ENCODE measurements at regions not wholly inside any gene's neighbourhood (a gene's known extent, or its start where the extent isn't known, plus 50 kb on each side); places are given as distances from the start of the nearest gene placed in this dataset.

DNA sequence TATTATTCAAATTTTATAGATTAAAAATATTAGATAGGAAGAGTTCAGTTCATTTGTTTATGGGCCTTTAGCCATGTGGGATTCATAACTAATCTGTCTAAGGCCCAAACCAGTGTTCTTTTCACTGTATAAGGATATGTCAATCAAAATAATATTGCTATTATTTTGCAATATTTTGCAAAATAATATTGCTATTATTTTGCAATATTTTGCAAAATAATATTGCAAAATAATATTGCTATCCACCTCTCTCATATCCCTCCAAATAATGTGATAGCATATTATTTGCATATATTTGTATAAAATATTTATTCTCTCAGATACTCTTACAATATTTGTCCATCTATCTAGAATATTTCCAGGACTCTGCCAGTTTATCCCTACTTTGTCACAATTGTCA is 595.3 kb upstream of the PTCHD4 start:
- Histone ChIP-seq H3K27me3 (ENCODE audit: control insufficient read depth in 1 of 2, insufficient read depth in 2 of 2, low read length in 1 of 2) (no peaks in the 10 kb centered on the region), H3K9me3 (ENCODE audit: control insufficient read depth, low read length) (no peaks in the 10 kb centered on the region), H3K27ac (ENCODE audit: low read depth in 1 of 2, low read length in 2 of 2) (no peak overlapping the region), H3K4me1 (ENCODE audit: control insufficient read depth in 1 of 2, insufficient read depth in 2 of 2, low read length in 2 of 2) (no peaks in the 10 kb centered on the region), H3K4me3 (ENCODE audit: low read length in 2 of 2) (no peak overlapping the region), H3K36me3 (ENCODE audit: control insufficient read depth in 1 of 2, insufficient read depth in 2 of 2, low read length in 1 of 2) (no peaks in the 10 kb centered on the region)
- ATAC-seq (ENCODE audit: low FRiP score) = no peak
- intact Hi-C loops (cut with DNase I) = no loop called here
- DNase-seq = no peak

DNA sequence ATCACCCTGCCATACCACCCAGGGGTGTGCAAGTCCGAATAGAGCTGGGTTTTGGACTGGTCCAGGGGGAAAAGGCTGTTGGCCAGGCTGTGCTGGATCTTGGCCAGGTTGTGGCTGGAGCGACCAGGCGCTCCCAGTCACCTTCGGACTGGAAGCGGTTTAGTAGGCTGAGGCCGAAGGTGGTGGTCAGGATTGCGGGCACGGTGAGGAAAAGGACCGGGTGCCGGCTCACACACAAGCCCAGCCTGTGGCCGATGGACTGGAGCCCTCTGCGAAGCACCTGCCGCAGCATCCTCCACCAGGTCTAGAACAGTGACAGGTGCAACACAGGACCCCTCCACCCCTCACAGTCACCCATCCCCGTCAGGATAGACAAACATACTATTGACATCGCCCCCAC is 590.6 kb upstream of the PTCHD4 start:
- no peak overlapping the region for H3K27ac ChIP-seq (ENCODE audit: low read depth in 1 of 2, low read length in 2 of 2)
- no peak overlapping the region for H3K4me3 ChIP-seq (ENCODE audit: low read length in 2 of 2)
- H3K27me3 ChIP-seq (ENCODE audit: control insufficient read depth in 1 of 2, insufficient read depth in 2 of 2, low read length in 1 of 2) = no peaks in the 10 kb centered on the region
- intact Hi-C loops (cut with DNase I) = no loop called here
- H3K9me3 ChIP-seq (ENCODE audit: control insufficient read depth, low read length) = no peaks in the 10 kb centered on the region
- H3K4me1 ChIP-seq (ENCODE audit: control insufficient read depth in 1 of 2, insufficient read depth in 2 of 2, low read length in 2 of 2) = no peaks in the 10 kb centered on the region
- H3K36me3 ChIP-seq (ENCODE audit: control insufficient read depth in 1 of 2, insufficient read depth in 2 of 2, low read length in 1 of 2) = no peaks in the 10 kb centered on the region
- 86 to 89% methylated on average over 15 of the region's 15 CpGs for WGBS, 2 donors
- no peak for DNase-seq
- no peak for ATAC-seq (ENCODE audit: low FRiP score)

DNA sequence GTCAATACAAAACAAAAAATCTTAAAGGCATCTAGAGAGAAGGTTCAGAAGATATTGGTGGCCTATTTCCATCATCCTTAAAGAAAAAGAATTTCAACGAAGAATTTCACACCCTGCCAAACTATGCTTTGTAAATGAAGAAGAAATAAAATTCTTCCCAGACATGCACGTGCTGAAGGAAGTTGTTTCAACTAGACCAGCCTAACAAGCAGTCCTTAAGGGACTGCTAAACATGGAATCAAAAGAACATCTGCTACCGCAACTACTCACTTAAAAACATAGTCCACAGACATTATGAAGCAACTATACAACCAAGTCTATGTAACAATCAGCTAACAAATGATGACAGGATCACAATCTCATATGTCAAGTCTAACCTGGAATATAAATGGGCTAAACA is 584.9 kb upstream of the PTCHD4 start:
- ATAC-seq (ENCODE audit: low FRiP score) (no peak), DNase-seq (no peak)
- Histone ChIP-seq H3K36me3 (ENCODE audit: control insufficient read depth in 1 of 2, insufficient read depth in 2 of 2, low read length in 1 of 2) (no peaks in the 10 kb centered on the region), H3K27ac (ENCODE audit: low read depth in 1 of 2, low read length in 2 of 2) (no peak overlapping the region), H3K4me3 (ENCODE audit: low read length in 2 of 2) (no peak overlapping the region), H3K9me3 (ENCODE audit: control insufficient read depth, low read length) (peaks cover 1% of the 10 kb centered on the region), H3K27me3 (ENCODE audit: control insufficient read depth in 1 of 2, insufficient read depth in 2 of 2, low read length in 1 of 2) (no peaks in the 10 kb centered on the region), H3K4me1 (ENCODE audit: control insufficient read depth in 1 of 2, insufficient read depth in 2 of 2, low read length in 2 of 2) (no peaks in the 10 kb centered on the region)
- intact Hi-C loops (cut with DNase I) = no loop called here
- WGBS, 2 donors = 77 to 82% methylated on average over 3 of the region's 3 CpGs

- H3K27me3 ChIP-seq (ENCODE audit: control insufficient read depth in 1 of 2, insufficient read depth in 2 of 2, low read length in 1 of 2) = no peaks in the 10 kb centered on the region
- H3K4me1 ChIP-seq (ENCODE audit: control insufficient read depth in 1 of 2, insufficient read depth in 2 of 2, low read length in 2 of 2) = no peaks in the 10 kb centered on the region
- ATAC-seq (ENCODE audit: low FRiP score) = no peak
- H3K27ac ChIP-seq (ENCODE audit: low read depth in 1 of 2, low read length in 2 of 2) = no peak overlapping the region
- intact Hi-C loops (cut with DNase I) = no loop called here
- 89 to 95% methylated on average over 2 of the region's 2 CpGs for WGBS, 2 donors
- peaks cover 1% of the 10 kb centered on the region for H3K9me3 ChIP-seq (ENCODE audit: control insufficient read depth, low read length)
- DNase-seq = no peak
- H3K4me3 ChIP-seq (ENCODE audit: low read length in 2 of 2) = no peak overlapping the region
- no peaks in the 10 kb centered on the region for H3K36me3 ChIP-seq (ENCODE audit: control insufficient read depth in 1 of 2, insufficient read depth in 2 of 2, low read length in 1 of 2)
Observed at GRCh38 chr6:48691420-48691819, 580.4 kb upstream of the PTCHD4 start.

DNA sequence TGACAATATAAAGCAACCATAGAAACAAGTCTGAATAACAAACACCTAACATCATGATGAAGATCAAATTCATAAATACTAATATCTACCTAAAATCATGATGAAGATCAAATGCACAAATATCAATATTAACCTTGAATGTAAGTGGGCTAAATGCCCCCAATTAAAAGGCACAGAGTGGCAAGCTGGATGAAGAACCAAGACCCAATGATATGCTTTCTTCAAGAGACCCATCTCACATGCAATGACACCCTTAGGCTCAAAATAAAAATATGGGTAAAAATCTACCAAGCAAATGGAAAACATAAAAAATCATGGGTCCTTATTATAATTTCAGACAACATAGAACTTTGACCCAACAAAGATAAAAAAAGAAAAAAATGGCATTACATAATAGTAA is 578.5 kb upstream of the PTCHD4 start:
- ATAC-seq (ENCODE audit: low FRiP score) (no peak), DNase-seq (no peak)
- Histone ChIP-seq H3K36me3 (ENCODE audit: control insufficient read depth in 1 of 2, insufficient read depth in 2 of 2, low read length in 1 of 2) (no peaks in the 10 kb centered on the region), H3K9me3 (ENCODE audit: control insufficient read depth, low read length) (peaks cover 3% of the 10 kb centered on the region), H3K4me3 (ENCODE audit: low read length in 2 of 2) (no peak overlapping the region), H3K27me3 (ENCODE audit: control insufficient read depth in 1 of 2, insufficient read depth in 2 of 2, low read length in 1 of 2) (no peaks in the 10 kb centered on the region), H3K4me1 (ENCODE audit: control insufficient read depth in 1 of 2, insufficient read depth in 2 of 2, low read length in 2 of 2) (no peaks in the 10 kb centered on the region), H3K27ac (ENCODE audit: low read depth in 1 of 2, low read length in 2 of 2) (no peak overlapping the region)
- intact Hi-C loops (cut with DNase I) = no loop called here

GRCh38 chr6:48678390-48678789 is 567.4 kb upstream of the PTCHD4 start:
- Histone ChIP-seq H3K36me3 (ENCODE audit: control insufficient read depth in 1 of 2, insufficient read depth in 2 of 2, low read length in 1 of 2) (no peaks in the 10 kb centered on the region), H3K4me3 (ENCODE audit: low read length in 2 of 2) (no peak overlapping the region), H3K4me1 (ENCODE audit: control insufficient read depth in 1 of 2, insufficient read depth in 2 of 2, low read length in 2 of 2) (no peaks in the 10 kb centered on the region), H3K27ac (ENCODE audit: low read depth in 1 of 2, low read length in 2 of 2) (no peak overlapping the region), H3K27me3 (ENCODE audit: control insufficient read depth in 1 of 2, insufficient read depth in 2 of 2, low read length in 1 of 2) (no peaks in the 10 kb centered on the region), H3K9me3 (ENCODE audit: control insufficient read depth, low read length) (no peaks in the 10 kb centered on the region)
- no peak for ATAC-seq (ENCODE audit: low FRiP score)
- intact Hi-C loops (cut with DNase I) = no loop called here
- 81 to 82% methylated on average over 1 of the region's 1 CpG for WGBS, 2 donors
- no peak for DNase-seq

DNA sequence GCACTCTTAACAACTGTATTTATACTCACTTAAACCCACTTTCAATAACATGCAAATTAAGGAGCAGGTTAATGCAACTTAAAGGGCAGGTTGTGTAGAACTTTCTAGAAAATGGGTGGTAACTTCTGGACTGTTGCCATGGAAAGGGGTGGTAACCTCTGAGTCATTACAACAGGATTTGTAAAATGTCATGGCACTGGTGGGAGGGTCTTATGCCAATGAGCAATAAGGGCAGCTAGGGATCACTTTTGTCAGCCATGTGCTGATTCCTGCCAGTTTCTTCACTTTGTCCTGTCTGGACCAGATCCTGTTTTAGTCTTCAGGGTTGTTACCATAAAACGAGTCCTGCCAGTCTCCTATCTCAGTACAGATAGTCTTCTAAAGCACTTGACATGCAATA is 560.5 kb upstream of the PTCHD4 start:
- Histone ChIP-seq H3K36me3 (ENCODE audit: control insufficient read depth in 1 of 2, insufficient read depth in 2 of 2, low read length in 1 of 2) (no peaks in the 10 kb centered on the region), H3K4me1 (ENCODE audit: control insufficient read depth in 1 of 2, insufficient read depth in 2 of 2, low read length in 2 of 2) (no peaks in the 10 kb centered on the region), H3K27ac (ENCODE audit: low read depth in 1 of 2, low read length in 2 of 2) (no peak overlapping the region), H3K9me3 (ENCODE audit: control insufficient read depth, low read length) (no peaks in the 10 kb centered on the region), H3K4me3 (ENCODE audit: low read length in 2 of 2) (no peak overlapping the region), H3K27me3 (ENCODE audit: control insufficient read depth in 1 of 2, insufficient read depth in 2 of 2, low read length in 1 of 2) (no peaks in the 10 kb centered on the region)
- intact Hi-C loops (cut with DNase I) = loop anchor here in 1 of 2 donors (5.0 kb wide), 1 partner anchor 66 kb away; no protein-coding TSS in a partner anchor
- DNase-seq (no peak), ATAC-seq (ENCODE audit: low FRiP score) (no peak)
- WGBS, 2 donors = 7 to 8% methylated on average over 1 of the region's 1 CpG

- DNase-seq (no peak), ATAC-seq (ENCODE audit: low FRiP score) (no peak)
- H3K4me3 ChIP-seq (ENCODE audit: low read length in 2 of 2) = no peak overlapping the region
- WGBS, 2 donors = 66 to 70% methylated on average over 2 of the region's 2 CpGs
- H3K27me3 ChIP-seq (ENCODE audit: control insufficient read depth in 1 of 2, insufficient read depth in 2 of 2, low read length in 1 of 2) = no peaks in the 10 kb centered on the region
- no peaks in the 10 kb centered on the region for H3K9me3 ChIP-seq (ENCODE audit: control insufficient read depth, low read length)
- no peaks in the 10 kb centered on the region for H3K4me1 ChIP-seq (ENCODE audit: control insufficient read depth in 1 of 2, insufficient read depth in 2 of 2, low read length in 2 of 2)
- H3K27ac ChIP-seq (ENCODE audit: low read depth in 1 of 2, low read length in 2 of 2) = no peak overlapping the region
- no peaks in the 10 kb centered on the region for H3K36me3 ChIP-seq (ENCODE audit: control insufficient read depth in 1 of 2, insufficient read depth in 2 of 2, low read length in 1 of 2)
- intact Hi-C loops (cut with DNase I) = loop anchor here in 1 of 2 donors (5.0 kb wide), 1 partner anchor 67 kb away; no protein-coding TSS in a partner anchor
Observed at GRCh38 chr6:48670546-48670945, 559.5 kb upstream of the PTCHD4 start.

GRCh38 chr6:48667797-48668196 is 556.8 kb upstream of the PTCHD4 start:
- no peak overlapping the region for H3K27ac ChIP-seq (ENCODE audit: low read depth in 1 of 2, low read length in 2 of 2)
- ATAC-seq (ENCODE audit: low FRiP score) = no peak
- no peak for DNase-seq
- no peaks in the 10 kb centered on the region for H3K27me3 ChIP-seq (ENCODE audit: control insufficient read depth in 1 of 2, insufficient read depth in 2 of 2, low read length in 1 of 2)
- H3K36me3 ChIP-seq (ENCODE audit: control insufficient read depth in 1 of 2, insufficient read depth in 2 of 2, low read length in 1 of 2) = no peaks in the 10 kb centered on the region
- H3K4me1 ChIP-seq (ENCODE audit: control insufficient read depth in 1 of 2, insufficient read depth in 2 of 2, low read length in 2 of 2) = no peaks in the 10 kb centered on the region
- 65 to 75% methylated on average over 2 of the region's 2 CpGs for WGBS, 2 donors
- H3K9me3 ChIP-seq (ENCODE audit: control insufficient read depth, low read length) = no peaks in the 10 kb centered on the region
- intact Hi-C loops (cut with DNase I) = no loop called here
- no peak overlapping the region for H3K4me3 ChIP-seq (ENCODE audit: low read length in 2 of 2)
